Cardiac fibroblast (primary cell): ENCODE measurements at regions not wholly inside any gene's neighbourhood (a gene's known extent, or its start where the extent isn't known, plus 50 kb on each side); places are given as distances from the start of the nearest gene placed in this dataset.

Experiments
- DNase-seq, 2 donors: peaks; one replicate each; pipeline versions ENCODE4 v3.0.0 to v3.0.0-alpha.2; 2010; ENCODE audit warnings: low read depth in 2 of 2
- H3K4me3 ChIP-seq, 2 donors: replicated peaks in 1 of 2; 1 replicate in 1 of 2; 2 replicates in 1 of 2; pipeline ENCODE4 v1.5.1; 2011; ENCODE audit warnings: low read depth in 2 of 2, low read length in 2 of 2, mild to moderate bottlenecking in 2 of 2, moderate library complexity in 1 of 2
- CTCF ChIP-seq: IDR thresholded peaks from one replicate; pipeline ENCODE4 v1.5.1; 2011; ENCODE audit warnings: low read depth, mild to moderate bottlenecking, low read length, inconsistent platforms

GRCh38 chr10:109274681-109275080, 648.6 kb downstream of the XPNPEP1 start:
- TF ChIP-seq CTCF = no peak
- no peak overlapping the region for H3K4me3 ChIP-seq
- DNase-seq = no peak

- no peak overlapping the region for H3K4me3 ChIP-seq
- no peak for DNase-seq
- TF ChIP-seq CTCF = no peak
Observed at GRCh38 chr10:109270173-109270572, 653.1 kb downstream of the XPNPEP1 start.

GRCh38 chr10:109264004-109264403, 659.3 kb downstream of the XPNPEP1 start:
- TF ChIP-seq CTCF = no peak
- no peak for DNase-seq

GRCh38 chr10:109261231-109261630, 662.1 kb downstream of the XPNPEP1 start:
- TF ChIP-seq CTCF = no peak
- DNase-seq = no peak
- H3K4me3 ChIP-seq = no peak overlapping the region

More at GRCh38 chr10:109264004-109264403, 659.3 kb downstream of the XPNPEP1 start:
- H3K4me3 ChIP-seq = no peak overlapping the region

GRCh38 chr10:109259293-109259692, 664.0 kb downstream of the XPNPEP1 start:
- no peak for TF ChIP-seq CTCF
- H3K4me3 ChIP-seq = no peak overlapping the region
- DNase-seq = peak in 1 of 2 donors; percentile 59

- H3K4me3 ChIP-seq = no peak overlapping the region
- no peak for DNase-seq
- no peak for TF ChIP-seq CTCF
Observed at GRCh38 chr10:109253306-109253705, 670.0 kb downstream of the XPNPEP1 start.

- H3K4me3 ChIP-seq = no peak overlapping the region
- TF ChIP-seq CTCF = no peak
- no peak for DNase-seq
Observed at GRCh38 chr10:109250152-109250551, 673.2 kb downstream of the XPNPEP1 start.
